ENCODE measurements at regions not wholly inside any gene's neighbourhood (a gene's known extent, or its start where the extent isn't known, plus 50 kb on each side); places are given as distances from the start of the nearest gene placed in this dataset.
"Not testable (repeated sequence)": the region's sequence is repeated elsewhere in the genome, so short reads cannot be mapped to it uniquely, and the experiment has no call there.

- H3K4me3 ChIP-seq (ENCODE audit: low read depth, low read length); DNase-seq (ENCODE audit: low read depth, low spot score); CTCF ChIA-PET; POLR2A ChIA-PET: not testable (repeated sequence)
These were observed 1328.4 kb downstream of the RPIA start for GRCh38 chr2:90019908-90020307.

GRCh38 chr2:90021234-90021633, 1329.8 kb downstream of the RPIA start:
- H3K4me3 ChIP-seq (ENCODE audit: low read depth, low read length); CTCF ChIA-PET; DNase-seq (ENCODE audit: low read depth, low spot score); POLR2A ChIA-PET: not testable (repeated sequence)

- CTCF ChIA-PET; DNase-seq (ENCODE audit: low read depth, low spot score); POLR2A ChIA-PET; H3K4me3 ChIP-seq (ENCODE audit: low read depth, low read length): not testable (repeated sequence)
These were observed 1335.8 kb downstream of the RPIA start for GRCh38 chr2:90027231-90027643.

- CTCF ChIA-PET; H3K4me3 ChIP-seq (ENCODE audit: low read depth, low read length); POLR2A ChIA-PET; DNase-seq (ENCODE audit: low read depth, low spot score): not testable (repeated sequence)
These were observed 1337.1 kb downstream of the RPIA start for GRCh38 chr2:90028381-90029079.

- POLR2A ChIA-PET; DNase-seq (ENCODE audit: low read depth, low spot score); CTCF ChIA-PET; H3K4me3 ChIP-seq (ENCODE audit: low read depth, low read length): not testable (repeated sequence)
These were observed 1337.6 kb downstream of the RPIA start for GRCh38 chr2:90029080-90029428.

- H3K4me3 ChIP-seq (ENCODE audit: low read depth, low read length); CTCF ChIA-PET; DNase-seq (ENCODE audit: low read depth, low spot score); POLR2A ChIA-PET: not testable (repeated sequence)
These were observed 1340.8 kb downstream of the RPIA start for GRCh38 chr2:90032269-90032668.

GRCh38 chr2:90036335-90036734, 1344.9 kb downstream of the RPIA start:
- DNase-seq (ENCODE audit: low read depth, low spot score); CTCF ChIA-PET: not testable (repeated sequence)

GRCh38 chr2:90039093-90039492, 1347.6 kb downstream of the RPIA start:
- CTCF ChIA-PET; H3K4me3 ChIP-seq (ENCODE audit: low read depth, low read length); DNase-seq (ENCODE audit: low read depth, low spot score); POLR2A ChIA-PET: not testable (repeated sequence)

More at GRCh38 chr2:90036335-90036734, 1344.9 kb downstream of the RPIA start:
- H3K4me3 ChIP-seq (ENCODE audit: low read depth, low read length); POLR2A ChIA-PET: not testable (repeated sequence)

- H3K4me3 ChIP-seq (ENCODE audit: low read depth, low read length); DNase-seq (ENCODE audit: low read depth, low spot score); CTCF ChIA-PET; POLR2A ChIA-PET: not testable (repeated sequence)
These were observed 1356.3 kb downstream of the RPIA start for GRCh38 chr2:90047776-90048175.

GRCh38 chr2:90052113-90052631, 1360.7 kb downstream of the RPIA start:
- POLR2A ChIA-PET; H3K4me3 ChIP-seq (ENCODE audit: low read depth, low read length); DNase-seq (ENCODE audit: low read depth, low spot score); CTCF ChIA-PET: not testable (repeated sequence)

GRCh38 chr2:90069290-90069894, 1377.9 kb downstream of the RPIA start:
- TF ChIP-seq CTCF (IDR thresholded peaks at IDR 0.05; ENCODE audit: insufficient read depth, low read length, missing control alignments), result peak; percentile 26
- H3K4me3 ChIP-seq (ENCODE audit: low read depth, low read length), result no peak overlapping the region
- ChIA-PET POLR2A (no interaction called here), CTCF (no interaction called here)
- no peak for DNase-seq (ENCODE audit: low read depth, low spot score)

GRCh38 chr2:90076311-90076710, 1384.8 kb downstream of the RPIA start:
- TF ChIP-seq CTCF (IDR thresholded peaks at IDR 0.05; ENCODE audit: insufficient read depth, low read length, missing control alignments), result no peak
- CTCF ChIA-PET, result no interaction called here
- H3K4me3 ChIP-seq (ENCODE audit: low read depth, low read length), result no peak overlapping the region
- DNase-seq (ENCODE audit: low read depth, low spot score), result no peak
- POLR2A ChIA-PET, result no interaction called here
